ENCODE measurements at regions not wholly inside any gene's neighbourhood (a gene's known extent, or its start where the extent isn't known, plus 50 kb on each side); places are given as distances from the start of the nearest gene placed in this dataset.

DNA sequence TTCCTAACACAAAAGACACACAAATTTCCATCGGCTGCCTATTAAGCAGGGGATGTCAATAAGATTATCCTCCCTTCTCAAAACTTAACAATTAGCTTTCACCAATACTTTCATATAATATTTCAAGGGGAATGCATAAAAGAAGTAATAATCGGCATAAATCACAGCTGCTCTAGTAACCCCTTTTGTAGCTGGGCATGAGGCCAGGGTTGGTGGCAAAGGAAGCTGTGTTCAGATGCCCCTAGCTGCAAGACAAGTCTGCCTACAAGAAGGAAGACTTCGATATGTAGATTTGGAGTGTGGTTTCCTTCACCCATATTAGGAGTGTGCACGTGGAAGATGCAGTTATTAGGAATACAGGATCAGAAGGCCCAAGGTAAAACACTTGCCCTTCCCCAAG, 156.9 kb upstream of the SSTR4 start:
- TF ChIP-seq, protein P1, sequence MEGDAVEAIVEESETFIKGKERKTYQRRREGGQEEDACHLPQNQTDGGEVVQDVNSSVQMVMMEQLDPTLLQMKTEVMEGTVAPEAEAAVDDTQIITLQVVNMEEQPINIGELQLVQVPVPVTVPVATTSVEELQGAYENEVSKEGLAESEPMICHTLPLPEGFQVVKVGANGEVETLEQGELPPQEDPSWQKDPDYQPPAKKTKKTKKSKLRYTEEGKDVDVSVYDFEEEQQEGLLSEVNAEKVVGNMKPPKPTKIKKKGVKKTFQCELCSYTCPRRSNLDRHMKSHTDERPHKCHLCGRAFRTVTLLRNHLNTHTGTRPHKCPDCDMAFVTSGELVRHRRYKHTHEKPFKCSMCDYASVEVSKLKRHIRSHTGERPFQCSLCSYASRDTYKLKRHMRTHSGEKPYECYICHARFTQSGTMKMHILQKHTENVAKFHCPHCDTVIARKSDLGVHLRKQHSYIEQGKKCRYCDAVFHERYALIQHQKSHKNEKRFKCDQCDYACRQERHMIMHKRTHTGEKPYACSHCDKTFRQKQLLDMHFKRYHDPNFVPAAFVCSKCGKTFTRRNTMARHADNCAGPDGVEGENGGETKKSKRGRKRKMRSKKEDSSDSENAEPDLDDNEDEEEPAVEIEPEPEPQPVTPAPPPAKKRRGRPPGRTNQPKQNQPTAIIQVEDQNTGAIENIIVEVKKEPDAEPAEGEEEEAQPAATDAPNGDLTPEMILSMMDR (conservative IDR thresholded peaks at IDR 0.05; ENCODE audit: low read depth, low read length) = no peak
- TF ChIP-seq EZH2 (IDR thresholded peaks at IDR 0.05; ENCODE audit: borderline replicate concordance, low read depth, low read length, poor library complexity, severe bottlenecking) = no peak
